GM18520 (cell line): ENCODE measurements at regions not wholly inside any gene's neighbourhood (a gene's known extent, or its start where the extent isn't known, plus 50 kb on each side); places are given as distances from the start of the nearest gene placed in this dataset.
"Not testable (repeated sequence)": the region's sequence is repeated elsewhere in the genome, so short reads cannot be mapped to it uniquely, and the experiment has no call there.

Source experiments
- ATAC-seq: cut with Tn5 transposase; IDR thresholded peaks from one replicate; pipeline ENCODE4 v1.9.1; 2021; ENCODE audit not compliant: unreplicated experiment

- ATAC-seq = no peak
These were observed 105.6 kb upstream of the DAPK1 start for GRCh38 chr9:87392086-87392485.

GRCh38 chr9:87393706-87394230, 103.9 kb upstream of the DAPK1 start:
- ATAC-seq = no peak

GRCh38 chr9:87395804-87396479, 101.7 kb upstream of the DAPK1 start:
- no peak for ATAC-seq

- no peak for ATAC-seq
These were observed 96.0 kb upstream of the DAPK1 start for GRCh38 chr9:87401681-87402080.

- no peak for ATAC-seq
These were observed 95.1 kb upstream of the DAPK1 start for GRCh38 chr9:87402537-87402936.

- no peak for ATAC-seq
These were observed 91.8 kb upstream of the DAPK1 start for GRCh38 chr9:87405677-87406542.

- ATAC-seq = no peak
These were observed 91.0 kb upstream of the DAPK1 start for GRCh38 chr9:87406543-87407166.

- ATAC-seq = not testable (repeated sequence)
These were observed 87.3 kb upstream of the DAPK1 start for GRCh38 chr9:87410047-87411005.

- ATAC-seq = no peak
These were observed 76.8 kb upstream of the DAPK1 start for GRCh38 chr9:87420884-87421283.

- no peak for ATAC-seq
These were observed 75.9 kb upstream of the DAPK1 start for GRCh38 chr9:87421734-87422133.

GRCh38 chr9:87422999-87423398, 74.7 kb upstream of the DAPK1 start:
- ATAC-seq = no peak

- ATAC-seq = not testable (repeated sequence)
These were observed 73.8 kb upstream of the DAPK1 start for GRCh38 chr9:87423885-87424284.

GRCh38 chr9:87425202-87425601, 72.5 kb upstream of the DAPK1 start:
- no peak for ATAC-seq

GRCh38 chr9:87427851-87428506, 69.7 kb upstream of the DAPK1 start:
- no peak for ATAC-seq

GRCh38 chr9:87428659-87429058, 69.0 kb upstream of the DAPK1 start:
- ATAC-seq = no peak

GRCh38 chr9:87431837-87432236, 65.8 kb upstream of the DAPK1 start:
- no peak for ATAC-seq

GRCh38 chr9:87433853-87434252, 63.8 kb upstream of the DAPK1 start:
- no peak for ATAC-seq

GRCh38 chr9:87434366-87434765, 63.3 kb upstream of the DAPK1 start:
- ATAC-seq = no peak

GRCh38 chr9:87435189-87435880, 62.3 kb upstream of the DAPK1 start:
- no peak for ATAC-seq
